NT2/D1 (cell line): ENCODE measurements at regions not wholly inside any gene's neighbourhood (a gene's known extent, or its start where the extent isn't known, plus 50 kb on each side); places are given as distances from the start of the nearest gene placed in this dataset.

Experiments
- SUZ12 ChIP-seq: IDR thresholded peaks from 2 replicates; pipeline ENCODE4 v1.6.1; 2011; ENCODE audit not compliant: insufficient read length, insufficient read depth; ENCODE audit errors: extremely low read depth
- YY1 ChIP-seq: IDR thresholded peaks from 2 replicates; pipeline ENCODE4 v1.6.1; 2011; ENCODE audit not compliant: insufficient read length, insufficient read depth
- ZNF274 ChIP-seq: IDR thresholded peaks from 2 replicates; pipeline ENCODE4 v1.6.1; 2011; ENCODE audit warnings: mild to moderate bottlenecking, low read depth, low read length

DNA sequence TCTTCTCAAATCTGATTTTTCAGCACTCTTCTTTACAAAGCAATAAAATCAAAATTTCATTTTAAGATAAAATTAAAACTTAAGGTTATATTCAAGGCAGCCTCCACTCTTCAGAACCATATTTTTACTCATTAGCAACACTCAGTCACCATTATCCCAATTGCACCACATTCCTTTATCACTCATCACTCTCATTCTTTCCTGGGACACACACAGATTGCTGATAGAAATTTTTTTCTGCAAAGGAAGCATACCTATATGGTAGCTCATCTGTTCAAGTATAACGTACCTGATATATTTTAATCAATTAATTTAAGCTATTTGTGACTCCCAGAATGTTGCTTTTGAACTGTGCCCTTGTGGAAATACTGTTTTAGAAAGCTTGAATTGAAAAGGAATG lies 1559.3 kb upstream of the ZEB2 start:
- TF ChIP-seq SUZ12 (no peak), ZNF274 (no peak), YY1 (no peak)
